Posterior cingulate gyrus (tissue), 11 donors: ENCODE measurements at regions not wholly inside any gene's neighbourhood (a gene's known extent, or its start where the extent isn't known, plus 50 kb on each side); places are given as distances from the start of the nearest gene placed in this dataset.

Source experiments
- DNase-seq, 10 donors: peaks; one replicate each; pipeline versions ENCODE4 v3.0.0 to v3.0.0-alpha.2; 2020 to 2021; ENCODE audit warnings: mixed read lengths in 3 of 10
- intact Hi-C: fragments of 100-400 bp; cut with DNase I; formaldehyde crosslinking; loops from one replicate; pipeline ENCODE4 v1.15.1; 2023

DNA sequence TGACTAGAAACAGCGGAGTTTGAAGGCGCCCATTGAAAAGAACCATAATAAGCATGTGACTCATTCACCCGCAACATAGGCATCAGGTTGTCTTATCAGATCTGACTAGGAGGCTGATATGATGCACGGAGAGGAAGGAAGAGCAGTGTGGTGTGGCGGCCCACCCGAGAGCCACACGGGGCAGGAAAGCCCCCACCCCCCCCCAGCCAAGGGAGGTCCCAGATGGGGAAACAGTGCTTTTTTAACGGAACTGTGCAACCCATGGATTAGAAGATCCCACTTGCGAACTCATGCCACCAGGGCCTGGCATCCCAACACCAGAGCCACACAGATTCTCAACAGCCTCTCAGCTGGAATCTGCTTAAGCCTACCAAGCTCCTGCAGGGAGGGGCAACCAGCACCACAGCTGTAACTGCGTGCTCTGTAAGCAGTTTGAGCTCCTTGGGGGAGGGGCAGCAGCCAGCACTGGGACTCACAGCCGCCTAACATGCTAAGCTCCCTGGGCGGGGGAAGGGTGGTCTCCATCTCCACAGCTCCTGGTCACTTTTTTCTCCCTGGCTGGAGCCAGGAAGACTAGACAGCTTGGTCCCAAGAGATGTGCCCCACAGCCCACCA lies 466.2 kb downstream of the PDGFC start:
- DNase-seq, result no peak
- intact Hi-C loops, result no loop called here

DNA sequence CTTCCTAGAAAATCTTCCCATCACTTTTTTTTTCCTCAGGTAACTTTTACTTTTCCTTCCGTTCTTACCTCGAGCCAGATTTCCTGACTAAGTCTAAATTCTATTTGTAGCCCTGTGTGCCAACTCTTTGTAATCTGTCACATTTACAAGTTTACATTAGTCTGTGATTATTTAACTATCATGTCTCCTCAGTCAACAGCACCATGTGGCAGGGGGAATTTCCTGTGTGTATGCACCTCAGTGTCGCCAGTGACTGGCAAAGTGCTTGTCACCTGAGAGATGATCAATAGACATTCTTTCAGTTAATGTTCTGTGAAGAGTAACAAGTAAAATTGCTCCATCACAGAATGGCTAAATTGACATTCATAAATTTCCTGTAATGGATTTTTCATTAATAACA lies 468.5 kb downstream of the PDGFC start:
- intact Hi-C loops, result no loop called here

DNA sequence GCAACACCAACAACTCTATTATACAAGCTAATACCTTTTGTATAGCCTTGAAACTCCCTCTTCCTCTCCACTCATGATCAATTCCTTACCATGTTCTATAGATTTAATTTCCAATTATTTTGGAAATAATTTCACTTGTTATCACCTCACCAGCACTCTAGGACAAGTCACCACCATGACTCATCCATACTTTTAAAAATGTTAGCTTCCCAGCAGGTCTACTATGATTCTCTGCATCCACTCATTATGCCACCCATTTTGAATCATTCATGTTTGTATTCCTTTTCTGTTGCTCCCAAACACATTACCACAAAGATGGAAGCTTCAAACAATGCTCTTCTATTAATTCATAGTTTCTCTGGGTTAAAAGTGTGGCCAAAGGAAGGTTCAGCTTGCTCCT lies 469.6 kb downstream of the PDGFC start:
- intact Hi-C loops, result no loop called here
- no peak for DNase-seq

More for the DNA sequence above, 468.5 kb downstream of the PDGFC start:
- no peak for DNase-seq

DNA sequence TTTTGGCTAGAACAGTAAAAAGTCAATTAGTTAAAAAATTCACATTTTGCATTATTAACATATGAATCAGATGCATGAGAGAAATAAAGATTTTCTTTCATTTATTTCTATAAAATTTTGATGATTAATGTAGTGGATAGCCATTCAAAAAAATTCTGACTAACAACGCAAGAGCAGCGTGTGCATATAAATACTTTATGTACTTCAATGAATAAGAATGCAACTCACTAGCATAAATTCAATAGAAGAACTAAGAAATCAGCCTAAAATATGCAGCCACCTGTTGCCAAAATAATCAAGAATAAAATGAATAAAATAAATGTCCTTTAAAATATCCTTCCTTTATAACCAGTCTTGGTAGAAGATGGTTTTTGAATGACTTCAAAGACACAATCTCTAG lies 471.9 kb downstream of the PDGFC start:
- no peak for DNase-seq
- intact Hi-C loops, result no loop called here

DNA sequence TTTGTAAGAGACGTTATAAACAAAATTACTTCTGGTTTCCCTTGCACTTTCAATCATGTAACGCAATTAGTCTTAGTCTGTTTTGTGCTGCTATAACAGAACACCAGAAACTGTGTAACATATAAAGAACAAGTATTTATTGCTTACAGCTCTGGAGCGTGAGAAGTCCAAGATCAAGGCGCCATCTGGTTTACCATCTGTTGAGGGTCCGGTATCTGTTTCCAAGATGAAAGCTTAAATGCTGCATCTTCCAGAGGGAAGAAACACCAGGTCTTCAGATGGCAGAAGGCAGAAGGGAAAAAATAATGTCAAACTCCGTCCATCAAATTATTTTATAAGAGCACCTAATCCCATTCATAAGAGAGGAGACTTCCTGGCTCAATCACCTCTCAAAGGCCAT lies 474.1 kb downstream of the PDGFC start:
- intact Hi-C loops, result no loop called here
- no peak for DNase-seq

DNA sequence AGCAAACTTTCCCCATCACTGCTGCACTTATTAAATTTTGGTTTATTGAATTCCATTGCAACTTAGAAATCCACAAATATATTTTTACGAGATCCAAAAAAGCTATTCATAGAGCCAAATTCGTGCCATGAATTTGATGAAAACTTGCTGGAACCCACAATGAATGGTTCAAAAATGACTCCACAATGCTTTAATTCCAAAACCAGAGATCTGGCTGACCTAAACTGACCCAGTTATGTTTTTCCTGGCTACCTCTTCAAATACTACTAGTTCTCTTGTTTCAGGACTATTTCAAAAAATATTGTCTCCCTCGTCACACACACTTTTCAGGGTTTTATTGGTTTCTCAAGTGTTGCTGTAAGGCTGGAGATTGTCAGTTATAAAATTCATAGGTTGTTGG lies 474.8 kb downstream of the PDGFC start:
- DNase-seq, result no peak
- intact Hi-C loops, result no loop called here

DNA sequence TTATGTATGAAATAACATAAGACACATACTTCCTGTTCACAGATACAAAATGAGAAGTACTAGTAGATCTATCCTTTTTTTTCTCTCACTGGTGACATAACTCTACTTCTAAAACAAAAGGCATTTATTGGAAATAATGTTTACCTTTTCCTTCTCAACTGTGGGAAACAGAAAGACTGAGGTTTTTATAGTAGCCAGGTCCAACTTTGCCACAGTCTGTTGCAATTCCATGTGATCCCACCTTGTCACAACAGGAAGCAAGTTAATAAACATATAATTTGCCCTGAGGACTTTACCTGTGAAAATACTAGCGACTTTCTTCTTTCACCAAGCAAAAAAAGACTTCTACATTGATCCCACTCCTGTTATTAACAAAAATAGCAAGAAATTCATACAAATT lies 475.8 kb downstream of the PDGFC start:
- intact Hi-C loops, result no loop called here
- no peak for DNase-seq

DNA sequence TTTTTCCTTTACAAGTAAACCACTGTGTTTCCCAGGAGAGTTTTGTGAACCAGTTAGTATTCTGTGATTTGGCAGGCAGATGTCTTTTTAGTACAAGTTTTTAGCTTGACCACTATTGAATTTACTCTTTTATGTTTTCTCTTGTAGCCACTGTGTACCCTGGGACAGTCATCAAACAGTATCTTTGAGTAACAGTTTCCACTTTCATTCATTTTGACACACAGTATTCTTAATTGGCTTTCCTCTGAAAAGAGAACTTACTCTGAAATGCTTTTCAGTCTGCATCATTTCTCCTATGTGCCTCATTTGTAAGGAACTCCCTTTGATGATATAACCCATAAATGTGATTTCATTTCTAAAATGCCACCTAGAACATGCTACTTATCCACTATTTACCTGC lies 476.5 kb downstream of the PDGFC start:
- no peak for DNase-seq

DNA sequence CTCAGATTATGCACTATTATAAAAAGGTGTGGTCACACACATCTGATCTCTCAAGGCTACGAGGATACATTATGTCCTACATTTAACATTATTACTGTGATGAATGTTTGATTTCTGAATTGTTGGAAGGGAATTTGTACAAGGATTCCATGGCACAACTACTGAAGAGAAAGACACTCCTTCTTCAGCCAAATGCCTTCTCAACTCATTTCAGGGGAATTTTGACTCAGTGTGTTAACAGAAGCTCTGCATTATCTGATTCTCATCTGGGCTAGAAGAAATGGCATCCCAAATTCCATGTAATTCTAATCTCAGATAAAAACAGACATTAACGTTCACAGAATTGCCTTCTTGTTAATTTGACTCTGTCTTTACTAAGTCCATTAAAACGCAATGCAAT lies 477.7 kb downstream of the PDGFC start:
- no peak for DNase-seq
- intact Hi-C loops, result no loop called here

More for the DNA sequence above, 476.5 kb downstream of the PDGFC start:
- intact Hi-C loops, result no loop called here

DNA sequence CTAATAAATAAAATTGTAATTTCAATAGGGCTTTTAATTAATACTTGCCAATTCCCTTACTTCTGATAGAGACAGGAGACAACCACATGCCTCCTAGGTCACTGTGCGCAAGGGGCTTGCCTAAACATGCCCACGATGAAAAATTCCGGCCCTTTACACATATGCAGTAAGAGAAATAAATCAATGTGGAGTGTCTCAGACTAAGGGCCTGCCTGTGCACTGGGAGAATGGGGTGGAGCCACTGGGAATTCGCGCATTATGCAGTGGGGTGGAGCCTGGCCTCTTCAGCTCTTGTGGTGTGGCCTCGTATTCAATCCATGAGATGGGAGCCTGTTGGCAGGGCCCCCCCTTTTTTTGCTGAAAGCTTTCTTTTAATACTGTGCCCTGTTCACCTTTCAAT lies 484.5 kb downstream of the PDGFC start:
- intact Hi-C loops, result no loop called here
- DNase-seq, result no peak

DNA sequence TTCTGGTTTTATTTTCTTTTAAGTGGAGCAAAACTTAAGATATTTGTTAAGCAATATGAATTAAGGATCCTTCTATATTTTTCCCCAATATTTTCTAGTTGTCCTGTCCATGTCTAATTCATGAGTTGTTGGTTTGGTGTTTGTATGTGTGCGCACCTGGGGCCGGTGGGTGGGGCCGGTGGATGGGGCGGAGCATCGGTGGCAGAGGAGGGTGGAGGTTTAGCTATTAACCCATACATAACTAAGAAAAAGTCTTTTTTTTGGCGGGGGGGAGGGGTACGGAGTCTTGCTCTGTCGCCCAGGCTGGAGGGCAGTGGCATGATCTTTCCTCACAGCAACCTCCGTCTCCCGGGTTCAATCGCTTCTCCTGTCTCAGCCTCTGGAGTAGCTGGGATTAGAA lies 489.8 kb downstream of the PDGFC start:
- no peak for DNase-seq
- intact Hi-C loops, result no loop called here

DNA sequence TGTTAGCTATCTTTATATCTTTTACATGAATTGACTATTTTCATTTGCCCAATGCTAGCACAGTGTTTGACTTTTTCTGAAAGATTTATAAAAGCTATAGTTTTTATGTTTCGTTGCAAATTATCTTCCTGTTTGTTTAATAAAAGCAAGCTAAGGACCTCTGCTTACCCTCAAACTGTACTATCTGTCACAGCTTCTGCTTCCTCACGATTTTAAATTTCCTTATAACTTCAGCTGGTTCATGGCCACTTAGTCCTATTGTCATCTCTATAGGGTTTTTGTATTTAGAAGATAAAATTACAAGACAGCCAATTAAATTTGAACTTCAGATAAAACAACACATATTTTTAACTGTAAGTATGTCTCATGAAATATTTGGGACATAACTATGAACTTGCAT lies 494.0 kb downstream of the PDGFC start:
- DNase-seq, result no peak
- intact Hi-C loops, result loop anchor here (5.0 to 10.0 kb wide), 2 partner anchors 490 to 567 kb away; no protein-coding TSS in a partner anchor

DNA sequence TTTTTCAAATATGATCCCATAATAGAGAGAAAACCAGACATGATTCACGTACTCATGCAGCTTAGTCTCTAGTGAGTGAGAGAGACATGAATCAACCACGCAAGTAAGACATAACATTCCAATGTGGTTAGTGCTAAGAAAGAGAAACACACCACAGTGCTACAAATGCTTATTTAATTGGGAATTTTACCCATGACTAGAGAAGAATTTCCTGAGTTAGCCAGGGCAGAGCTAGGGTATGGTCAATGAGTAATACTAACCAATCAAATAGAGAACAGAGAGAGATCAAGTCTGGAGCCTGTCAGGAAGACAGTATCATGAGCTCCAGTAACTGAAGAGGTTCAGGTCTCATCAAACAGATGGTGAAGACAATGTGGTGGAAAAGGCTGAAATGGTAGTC lies 495.2 kb downstream of the PDGFC start:
- DNase-seq, result no peak
- intact Hi-C loops, result loop anchor here (5.0 to 10.0 kb wide), 2 partner anchors 491 to 568 kb away; no protein-coding TSS in a partner anchor

DNA sequence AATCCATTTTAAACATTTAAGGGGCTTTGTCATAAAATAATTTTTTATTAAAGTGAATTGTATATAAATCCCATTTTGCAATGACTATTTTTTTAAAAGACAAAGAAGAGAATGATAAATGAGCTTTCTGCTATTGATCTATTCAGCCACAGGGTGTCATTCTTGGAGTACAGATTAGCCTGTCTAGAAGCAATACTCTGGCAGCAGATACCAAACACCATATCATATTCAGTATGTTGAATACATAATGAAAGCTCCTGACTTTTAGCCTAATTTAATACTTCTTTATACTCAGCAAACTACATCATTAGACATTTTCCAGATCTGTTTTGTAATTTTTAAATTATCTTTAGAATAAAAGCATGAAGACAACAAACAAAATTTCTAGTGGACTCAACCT lies 496.3 kb downstream of the PDGFC start:
- no peak for DNase-seq
- intact Hi-C loops, result loop anchor here (5.0 to 10.0 kb wide), 2 partner anchors 492 to 569 kb away; no protein-coding TSS in a partner anchor

DNA sequence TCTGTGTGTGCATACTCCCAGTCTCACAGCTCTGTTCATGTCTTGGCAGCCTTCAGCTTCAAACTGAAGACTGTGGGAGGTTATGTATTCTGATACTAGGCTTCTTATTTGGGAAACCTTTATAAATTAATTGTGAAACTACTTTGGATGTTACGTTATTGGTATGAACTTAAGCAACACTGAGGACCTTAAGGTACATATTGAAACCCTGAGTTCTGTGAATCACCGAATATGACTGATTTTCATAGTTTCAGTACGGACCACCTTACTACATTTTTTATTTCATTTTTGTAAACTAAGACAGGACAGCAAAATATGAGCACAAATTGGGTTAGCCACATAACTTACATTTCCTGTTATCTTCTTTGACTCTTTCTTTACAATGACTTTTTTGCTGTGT lies 498.4 kb downstream of the PDGFC start:
- DNase-seq, result no peak
- intact Hi-C loops, result loop anchor here (10.0 kb wide), 1 partner anchor 572 kb away; no protein-coding TSS in a partner anchor

DNA sequence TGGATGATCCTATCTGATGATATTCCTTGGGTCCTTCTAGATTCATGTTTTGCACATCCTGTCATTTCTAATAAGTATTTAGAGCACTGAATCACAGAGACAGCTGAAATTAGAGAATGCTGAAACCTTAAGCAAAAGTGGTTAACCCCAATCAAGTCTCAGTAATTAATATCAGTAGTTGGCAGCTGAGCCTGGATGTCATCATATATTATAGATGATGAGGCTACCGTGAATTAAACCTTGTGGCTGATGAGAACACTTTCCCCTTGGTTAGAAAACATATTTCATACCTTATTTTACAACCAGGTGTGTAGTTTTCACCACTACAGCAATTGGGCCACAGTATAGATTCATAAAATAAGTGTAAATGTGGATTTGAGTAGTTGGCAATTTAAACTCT lies 499.0 kb downstream of the PDGFC start:
- intact Hi-C loops, result loop anchor here (10.0 kb wide), 1 partner anchor 572 kb away; no protein-coding TSS in a partner anchor
- DNase-seq, result no peak

DNA sequence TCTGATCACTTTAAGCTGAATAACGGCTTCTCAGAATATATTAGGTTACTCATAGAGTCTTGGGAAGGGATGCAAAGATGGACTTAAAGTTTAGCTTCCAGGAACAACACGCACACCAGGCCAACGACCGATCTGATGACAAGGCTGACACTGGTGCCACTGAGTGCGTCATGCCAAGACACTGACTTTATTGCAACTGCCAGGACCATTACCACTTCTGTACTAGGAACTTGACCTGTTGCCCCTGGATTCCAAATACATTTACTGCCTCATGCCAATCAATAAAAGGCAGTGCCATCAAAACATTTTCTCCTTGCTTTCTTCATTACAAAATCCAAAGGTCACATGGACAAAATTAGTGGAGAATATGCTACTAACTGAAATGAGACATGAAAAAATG lies 505.9 kb upstream of the CTSO start:
- no peak for DNase-seq
- intact Hi-C loops, result no loop called here

DNA sequence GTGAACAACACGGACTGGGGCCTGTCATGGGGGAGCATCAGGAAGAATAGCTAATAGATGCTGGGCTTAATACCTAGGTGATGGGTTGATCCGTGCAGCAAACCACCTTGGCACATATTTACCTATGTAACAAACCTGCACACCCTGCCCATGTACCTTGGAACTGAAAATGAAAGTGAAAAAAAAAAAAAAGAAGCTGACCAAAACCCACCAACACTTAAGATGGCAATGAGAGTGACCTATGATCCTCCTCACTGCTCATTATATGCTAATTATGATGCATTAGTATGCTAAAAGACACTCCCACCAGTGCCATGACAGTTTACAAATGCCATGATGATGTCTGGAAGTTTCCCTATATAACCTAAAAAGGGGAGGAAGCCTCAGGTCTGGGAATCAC lies 503.2 kb upstream of the CTSO start:
- DNase-seq, result no peak
- intact Hi-C loops, result no loop called here

DNA sequence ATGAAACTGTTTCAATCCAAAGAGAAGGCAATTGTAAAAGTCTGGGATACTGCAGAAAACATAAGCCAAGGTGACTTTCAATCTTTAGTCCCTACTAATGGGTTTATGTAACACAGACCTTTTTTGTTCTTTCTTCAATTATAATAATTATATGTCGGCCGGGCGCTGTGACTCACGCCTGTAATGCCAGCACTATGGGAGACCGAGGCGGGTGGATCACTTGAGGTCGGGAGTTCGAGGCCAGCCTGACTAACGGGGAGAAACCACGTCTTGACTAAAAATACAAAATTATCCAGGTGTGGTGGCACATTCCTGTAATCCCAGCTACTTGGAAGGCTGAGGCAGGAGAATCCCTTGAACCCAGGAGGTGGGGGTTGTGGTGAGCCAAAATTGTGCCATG lies 489.8 kb upstream of the CTSO start:
- intact Hi-C loops, result no loop called here
- no peak for DNase-seq

DNA sequence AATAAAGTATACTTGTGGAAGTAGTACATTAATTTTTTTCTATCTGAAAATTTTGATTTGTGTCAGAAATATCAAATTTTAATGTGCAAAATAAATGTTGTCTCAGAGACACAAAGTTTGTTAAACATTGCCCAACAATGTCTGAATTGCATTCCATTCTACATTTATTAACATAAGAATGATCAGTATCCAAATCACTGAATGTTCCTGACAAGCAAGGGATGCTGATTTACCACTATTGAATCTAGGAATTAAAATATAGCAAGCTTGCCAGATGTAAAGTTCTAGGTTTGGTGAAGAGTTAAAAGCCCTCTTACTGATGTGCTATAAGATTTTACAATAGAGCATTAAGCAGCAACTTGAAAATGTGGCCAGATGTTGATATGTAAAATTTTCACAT lies 489.2 kb upstream of the CTSO start:
- no peak for DNase-seq
- intact Hi-C loops, result no loop called here

DNA sequence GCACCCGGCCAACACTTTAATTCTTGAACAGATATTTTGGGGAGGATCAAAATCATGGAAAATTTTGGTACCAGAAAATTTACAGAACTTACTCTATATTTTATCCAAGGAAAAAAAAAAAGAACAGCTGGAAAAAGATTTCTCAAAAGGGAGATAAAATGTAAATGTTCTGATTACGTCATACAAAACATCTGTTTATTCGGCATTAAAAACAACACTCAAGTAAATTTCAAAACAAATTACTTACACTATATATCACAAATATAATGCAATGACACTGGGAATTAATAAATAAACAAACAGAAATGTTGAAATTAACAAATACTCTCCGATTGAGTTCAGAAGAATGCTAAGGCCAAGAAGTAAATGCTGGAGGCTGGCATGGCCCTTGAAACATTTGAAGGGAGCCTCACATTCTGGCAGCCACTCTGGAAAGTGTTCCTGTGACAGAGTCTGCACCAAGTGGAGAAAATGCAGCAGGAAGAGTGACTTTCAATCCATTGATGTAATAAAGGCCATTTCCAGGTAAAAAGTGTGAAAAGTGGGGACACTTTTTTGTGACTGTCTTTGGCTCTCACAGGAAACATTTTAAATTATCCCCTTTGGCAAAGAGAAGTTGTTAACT lies 486.0 kb upstream of the CTSO start:
- DNase-seq, result no peak
- intact Hi-C loops, result no loop called here

DNA sequence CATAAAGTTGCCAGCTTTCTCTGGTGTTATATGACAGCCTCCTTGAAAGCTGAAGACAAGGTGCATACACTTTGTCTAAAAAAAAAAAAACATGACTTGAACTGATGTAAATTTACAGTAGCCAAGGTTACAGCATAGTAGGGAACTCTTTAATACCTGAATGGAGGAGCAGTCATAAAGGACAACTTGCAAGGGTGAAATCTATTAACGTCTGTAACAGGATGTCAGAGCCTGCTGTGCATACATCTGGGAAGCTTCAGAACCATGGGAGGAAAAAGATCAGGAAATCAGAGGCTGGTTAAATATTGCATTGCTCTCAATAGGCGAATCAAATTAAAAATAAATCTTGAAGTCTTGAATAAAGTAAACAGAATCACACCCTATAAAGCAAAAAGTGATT lies 484.0 kb upstream of the CTSO start:
- intact Hi-C loops, result no loop called here
- no peak for DNase-seq

DNA sequence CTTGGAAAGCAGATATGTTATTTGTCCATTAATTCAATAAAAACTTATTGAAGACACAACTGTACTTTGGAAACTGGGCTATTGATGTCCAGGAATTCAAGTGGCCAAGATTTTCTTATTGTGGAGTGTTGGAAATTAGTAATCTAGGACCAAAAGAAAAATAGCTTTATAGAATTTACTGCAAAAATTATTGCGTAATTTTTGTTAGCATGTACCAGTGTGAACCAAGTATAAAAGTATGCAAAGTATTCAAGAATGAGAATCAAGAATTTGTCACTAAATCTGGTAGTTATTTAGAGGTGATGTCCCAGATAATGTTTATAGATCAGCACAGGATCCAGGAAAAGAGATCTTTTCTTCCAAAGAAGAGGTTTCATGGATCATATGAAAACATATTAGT lies 468.9 kb upstream of the CTSO start:
- no peak for DNase-seq
- intact Hi-C loops, result no loop called here
